ENCODE measurements at regions not wholly inside any gene's neighbourhood (a gene's known extent, or its start where the extent isn't known, plus 50 kb on each side); places are given as distances from the start of the nearest gene placed in this dataset.

DNA sequence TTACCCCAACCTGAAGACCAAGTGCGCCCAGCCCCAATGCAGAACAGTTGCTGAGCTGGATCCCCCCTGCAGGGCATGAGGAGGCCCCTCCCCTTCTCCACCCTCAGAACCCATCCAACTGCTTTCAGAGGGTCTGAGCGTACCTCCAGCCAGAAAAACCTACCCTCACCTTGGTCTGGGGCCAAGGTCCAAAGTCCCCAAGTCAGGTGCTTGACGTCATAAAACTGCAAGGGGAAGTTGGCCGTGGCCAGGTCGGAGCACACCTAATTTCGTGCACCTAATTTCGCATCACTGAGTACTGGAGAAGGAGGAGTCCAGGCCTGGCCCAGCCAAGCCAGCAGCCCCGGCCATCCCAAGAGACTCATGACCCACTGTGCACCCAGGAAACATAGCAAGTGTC is 289.8 kb downstream of the CTTN start:
- no peak for DNase-seq

- no peak for DNase-seq
These were observed 291.4 kb downstream of the CTTN start for GRCh38 chr11:70689764-70690163.

- DNase-seq, result no peak
These were observed 293.8 kb downstream of the CTTN start for GRCh38 chr11:70692131-70692530.

DNA sequence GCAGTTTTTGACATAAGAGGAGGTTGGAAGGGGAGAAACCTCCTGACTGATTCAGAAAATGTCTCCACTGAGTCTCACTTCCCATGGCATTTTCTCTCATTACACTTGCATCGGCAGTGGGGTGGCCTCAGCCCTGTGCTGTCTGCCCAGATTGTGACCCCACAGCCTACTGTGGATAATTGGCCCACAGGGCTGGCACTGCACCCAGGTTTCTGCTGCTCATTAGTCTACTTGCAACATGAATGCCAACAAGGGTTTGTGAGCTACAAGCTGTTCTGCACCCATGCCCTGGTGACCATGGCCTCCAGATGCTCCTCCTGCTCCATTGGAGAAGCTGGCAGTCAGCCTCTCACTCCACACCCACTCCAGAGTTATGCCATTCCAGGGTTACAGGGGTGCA is 296.0 kb downstream of the CTTN start:
- no peak for DNase-seq

DNA sequence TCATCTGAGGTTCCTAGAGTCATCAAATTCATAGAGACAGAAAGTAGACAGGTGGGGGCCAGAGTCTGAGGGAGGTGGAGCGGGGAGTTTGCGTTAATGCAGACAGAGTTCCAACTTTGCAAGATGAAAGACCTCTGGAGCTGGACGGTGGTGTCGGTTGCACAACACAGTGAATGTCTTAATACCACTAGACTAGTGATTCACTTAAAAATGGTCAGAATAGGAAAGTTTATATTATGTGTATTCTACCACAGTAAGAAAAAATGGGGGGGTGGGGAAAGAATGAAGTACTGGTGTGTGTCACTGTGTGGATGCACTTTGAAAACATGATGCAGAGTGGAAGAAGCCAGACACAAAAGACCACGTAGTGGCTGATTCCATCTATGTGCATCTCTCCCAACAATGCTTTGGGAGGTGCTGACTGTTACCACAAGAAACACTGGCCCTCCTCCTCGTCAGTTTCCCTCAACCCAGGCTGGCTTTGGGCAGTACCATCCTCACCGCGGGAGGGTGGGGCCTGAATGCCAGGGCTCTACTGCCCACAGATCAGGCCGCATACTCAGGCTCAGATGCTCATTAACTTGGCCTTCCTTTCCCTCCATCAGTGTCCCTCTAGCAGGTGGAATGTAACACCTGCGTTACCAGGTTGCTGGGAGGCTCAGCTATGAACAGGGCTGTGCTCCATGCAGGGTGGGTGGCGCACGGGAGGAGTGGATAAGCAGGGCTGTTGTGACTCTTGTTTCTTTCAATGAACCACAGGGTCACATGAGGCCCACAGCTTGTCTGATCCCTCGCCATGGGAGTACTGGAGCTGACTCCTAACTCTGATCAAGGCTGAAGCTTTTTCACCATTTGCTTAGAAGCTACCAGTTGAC is 297.0 kb downstream of the CTTN start:
- DNase-seq, result no peak

- DNase-seq, result no peak
These were observed 297.7 kb downstream of the CTTN start for GRCh38 chr11:70696076-70696475.

DNA sequence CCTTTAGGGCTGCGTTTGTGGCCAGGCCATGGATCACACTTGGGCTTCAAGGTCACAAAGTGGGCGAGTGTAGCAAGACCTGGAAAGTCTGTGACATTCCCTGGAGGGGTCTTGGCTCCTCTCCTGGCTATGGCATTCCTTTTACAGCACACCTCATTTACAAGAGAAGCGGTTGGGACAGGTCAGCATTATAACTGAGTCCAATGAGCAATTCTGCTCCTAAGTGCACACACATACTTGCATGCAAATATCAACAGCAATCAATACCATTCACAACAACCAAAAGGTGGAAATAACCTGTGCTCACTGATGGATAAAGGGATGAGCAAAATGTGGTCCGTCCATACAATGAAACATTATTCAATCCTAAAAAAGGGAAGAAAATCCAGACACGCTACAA is 298.2 kb downstream of the CTTN start:
- no peak for DNase-seq

GRCh38 chr11:70697701-70698100 is 299.4 kb downstream of the CTTN start:
- no peak for DNase-seq

- DNase-seq, result no peak
These were observed 300.5 kb downstream of the CTTN start for GRCh38 chr11:70698871-70699270.

- peak; percentile 72 for DNase-seq
These were observed 301.2 kb downstream of the CTTN start for GRCh38 chr11:70699294-70700221.

- no peak for DNase-seq
These were observed 302.1 kb downstream of the CTTN start for GRCh38 chr11:70700453-70700852.

DNA sequence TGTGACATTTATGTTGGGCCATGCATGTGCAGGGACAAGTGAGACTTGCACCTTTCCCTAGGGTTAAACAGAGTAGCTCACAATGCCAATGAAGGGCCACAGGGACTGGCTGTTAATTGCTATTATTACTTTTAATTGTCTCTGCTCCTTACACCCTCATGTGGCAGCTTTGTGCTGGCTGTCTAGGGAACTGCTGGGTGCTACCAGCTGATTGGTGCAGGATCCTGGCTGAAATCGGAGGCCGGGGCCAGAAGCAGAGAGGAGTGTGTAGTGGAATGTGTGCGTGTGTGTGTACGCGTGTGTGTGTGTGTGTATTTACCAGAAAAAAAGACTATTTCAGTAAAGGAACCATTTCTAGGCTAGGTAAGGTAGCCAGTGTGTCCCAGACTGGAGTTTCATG is 302.5 kb downstream of the CTTN start:
- no peak for DNase-seq

GRCh38 chr11:70702040-70702648 is 303.8 kb downstream of the CTTN start:
- no peak for DNase-seq

DNA sequence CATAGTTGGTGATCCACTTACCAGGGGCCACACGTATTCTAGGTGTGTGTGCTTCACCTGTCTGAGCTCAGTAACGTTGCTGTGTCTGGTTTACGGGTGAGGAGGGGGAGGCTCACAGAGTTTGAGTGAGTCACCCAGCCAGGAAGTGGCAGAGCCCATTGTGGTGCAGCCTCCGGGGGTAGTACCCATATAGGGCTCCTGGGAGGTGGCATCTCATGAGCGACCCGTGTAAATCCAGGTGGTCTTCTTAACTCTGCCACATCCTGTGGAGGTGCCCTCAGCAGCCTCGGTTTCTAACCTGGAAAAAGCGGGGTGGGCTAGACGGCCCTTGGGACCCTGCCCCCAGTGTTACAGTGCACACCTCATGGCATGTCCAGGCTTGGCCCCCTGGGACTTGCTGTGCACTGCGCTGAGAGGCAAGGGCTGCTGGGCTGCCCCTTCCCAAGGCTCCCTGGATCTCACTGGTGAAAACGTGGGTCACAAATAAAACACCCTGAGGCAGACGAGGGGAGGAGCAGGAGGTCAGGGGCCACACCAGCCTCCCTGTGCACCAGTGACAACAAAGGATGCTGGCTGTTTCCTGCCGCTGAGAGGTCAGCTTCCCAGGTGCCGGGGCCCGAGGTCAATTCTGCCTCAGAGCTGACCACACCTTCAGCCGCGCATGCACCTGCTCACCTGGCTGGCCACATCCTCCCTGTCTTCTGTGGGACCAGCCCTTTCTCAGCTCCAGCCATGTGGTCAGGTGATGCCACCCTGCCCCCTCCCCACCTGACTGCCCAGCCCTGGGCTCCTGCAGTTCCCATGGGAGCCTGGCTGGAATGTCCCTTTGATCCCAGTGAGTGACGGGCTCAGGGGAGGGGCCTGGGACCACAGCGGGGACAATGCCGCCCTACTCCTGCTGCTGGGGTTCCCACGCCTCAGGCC is 305.1 kb downstream of the CTTN start:
- no peak for DNase-seq

- DNase-seq, result no peak
These were observed 306.8 kb downstream of the CTTN start for GRCh38 chr11:70705097-70705496.

DNA sequence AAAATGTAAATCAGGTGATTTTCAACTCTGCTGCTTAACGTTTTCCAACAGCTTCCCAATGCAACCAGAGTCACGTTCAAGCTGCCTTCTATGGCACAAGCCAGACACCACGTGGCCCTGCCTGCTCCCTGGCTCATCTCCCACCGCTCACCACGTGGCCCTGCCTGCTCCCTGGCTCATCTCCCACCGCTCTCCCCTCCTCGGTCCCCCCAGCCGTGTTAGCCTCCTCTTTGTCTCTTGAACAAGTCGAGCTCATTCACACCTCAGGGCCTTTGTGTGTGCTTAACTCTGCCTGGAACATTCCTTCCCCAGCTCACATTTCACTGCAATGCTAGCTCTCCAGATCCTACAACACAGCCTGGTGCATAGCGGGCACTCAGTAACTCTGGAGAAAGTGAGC is 307.6 kb downstream of the CTTN start:
- DNase-seq, result no peak

- DNase-seq, result no peak
These were observed 309.5 kb downstream of the CTTN start for GRCh38 chr11:70707821-70708220.

GRCh38 chr11:70709596-70709995 is 311.3 kb downstream of the CTTN start:
- DNase-seq, result no peak

DNA sequence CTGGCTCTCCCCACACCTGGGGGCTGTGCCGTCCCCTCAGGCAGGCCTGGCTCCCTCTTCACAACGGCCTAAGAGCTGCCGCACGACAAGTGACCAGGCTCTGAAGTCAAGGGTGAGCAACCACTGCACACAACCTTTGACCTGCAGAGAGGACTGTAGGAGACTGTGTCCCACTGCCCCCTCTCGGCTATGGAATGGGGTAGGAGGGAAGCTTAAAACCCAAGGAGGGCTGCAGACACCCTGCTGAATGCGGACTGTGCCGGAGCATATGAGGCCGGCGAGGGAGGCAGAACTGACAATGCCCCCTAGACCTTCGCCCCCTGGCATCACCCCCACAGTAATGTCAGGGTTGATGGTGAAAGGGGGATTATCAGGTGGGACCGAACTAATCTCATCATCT is 311.9 kb downstream of the CTTN start:
- DNase-seq, result no peak

- DNase-seq, result peak; percentile 51
These were observed 312.3 kb downstream of the CTTN start for GRCh38 chr11:70710601-70711000.

DNA sequence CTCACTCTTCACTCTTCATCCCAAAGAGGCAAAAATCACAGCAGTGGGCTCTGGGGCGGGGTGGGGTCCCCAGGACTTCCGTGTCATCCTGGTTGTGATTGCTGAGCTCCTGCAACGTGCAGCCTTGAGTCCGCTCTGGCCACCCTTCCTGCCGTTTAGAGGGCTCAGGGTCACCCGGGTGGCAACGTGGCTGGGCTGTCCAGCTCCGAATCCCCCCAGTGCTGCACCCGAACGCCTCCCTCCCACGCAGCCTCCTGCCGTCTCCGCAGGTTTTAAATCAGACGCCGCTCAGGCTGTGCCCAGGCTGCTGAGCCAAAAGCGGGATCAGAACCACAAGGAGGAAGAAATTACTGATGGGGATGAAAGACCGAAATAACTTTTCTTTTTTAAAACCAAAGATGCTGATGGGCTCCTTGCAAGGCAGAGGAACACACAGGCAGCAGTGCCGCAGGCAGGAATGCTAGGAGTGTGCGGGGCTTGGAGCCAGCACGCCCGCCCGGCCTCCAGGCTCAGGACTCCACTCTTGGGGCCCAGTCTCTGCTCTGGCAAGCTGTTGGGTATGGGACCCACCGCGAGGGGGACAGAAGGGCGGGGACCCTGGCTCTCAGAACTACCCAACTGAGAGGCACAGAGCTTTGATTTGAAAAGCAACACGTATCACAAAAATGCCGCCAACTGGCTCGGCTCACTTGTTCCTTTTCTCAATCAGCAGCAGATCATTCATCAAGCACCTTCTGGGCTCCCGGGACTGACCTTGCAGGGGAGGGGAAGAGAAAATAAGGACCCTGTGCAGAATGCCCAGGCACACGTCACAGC is 313.0 kb downstream of the CTTN start:
- DNase-seq, result no peak

- DNase-seq, result no peak
These were observed 313.5 kb downstream of the CTTN start for GRCh38 chr11:70711911-70712185.

Data from NCI-H82 (cell line).